MCF 10A (cell line): ENCODE measurements at regions not wholly inside any gene's neighbourhood (a gene's known extent, or its start where the extent isn't known, plus 50 kb on each side); places are given as distances from the start of the nearest gene placed in this dataset.

Experiments used
- BruUV-seq: library from RNA; stranded (reverse); fragments of 400-500 nt; replicated peaks from 2 replicates; lab custom pipeline; 2021; lab: Mats Ljungman, UMichigan
- CTCF ChIA-PET: fragments of 300-600 bp; sonication (Branson Sonifier 250); formaldehyde crosslinking; extraction: SDS; loops from one replicate; lab custom pipeline; 2021; ENCODE audit warnings: antibody characterized with exemption, inconsistent platforms; lab: Yijun Ruan, JAX
- POLR2A ChIA-PET: fragments of 300-600, 350-650 bp; sonication (Branson Sonifier 250); formaldehyde crosslinking; extraction: SDS; loops from one replicate; lab custom pipeline; 2020; ENCODE audit warnings: antibody characterized with exemption, inconsistent platforms; lab: Yijun Ruan, JAX
- DNase-seq: peaks from one replicate; pipeline ENCODE4 v3.0.0-alpha.2; 2018; ENCODE audit not compliant: unreplicated experiment
- H3K27ac Mint-ChIP-seq: one replicate; pipeline ENCODE4 v1.8.0; 2022; ENCODE audit warnings: mild to moderate bottlenecking, low read depth, mixed read lengths; ENCODE audit not compliant: unreplicated experiment
- H3K27me3 Mint-ChIP-seq: one replicate; pipeline ENCODE4 v1.8.0; 2022; ENCODE audit warnings: mixed read lengths; ENCODE audit not compliant: insufficient read depth, unreplicated experiment
- H3K36me3 Mint-ChIP-seq: one replicate; pipeline ENCODE4 v1.8.0; 2022; ENCODE audit warnings: mild to moderate bottlenecking, moderate library complexity, mixed read lengths; ENCODE audit not compliant: insufficient read depth, unreplicated experiment
- H3K4me1 Mint-ChIP-seq: one replicate; pipeline ENCODE4 v1.8.0; 2022; ENCODE audit warnings: mixed read lengths; ENCODE audit not compliant: insufficient read depth, unreplicated experiment
- H3K4me3 Mint-ChIP-seq: one replicate; pipeline ENCODE4 v1.8.0; 2022; ENCODE audit warnings: mild to moderate bottlenecking, moderate library complexity, mixed read lengths; ENCODE audit not compliant: unreplicated experiment
- H3K9me3 Mint-ChIP-seq: one replicate; pipeline ENCODE4 v1.8.0; 2022; ENCODE audit warnings: mixed read lengths; ENCODE audit not compliant: unreplicated experiment
- CTCF ChIP-seq: fragments of 200-600 bp; IDR thresholded peaks from one replicate; pipeline ENCODE4 v1.8.0; 2022; ENCODE audit warnings: antibody characterized with exemption, mild to moderate bottlenecking; ENCODE audit not compliant: unreplicated experiment
- intact Hi-C: fragments of 100-400 bp; cut with micrococcal nuclease; formaldehyde crosslinking; loops from 2 replicates; pipeline ENCODE4 v1.14.1; 2022

- intact Hi-C loops, result no loop called here
- Mint-ChIP-seq H3K4me3 (no peak overlapping the region), H3K4me1 (no peaks in the 10 kb centered on the region), H3K36me3 (no peaks in the 10 kb centered on the region), H3K27ac (no peak overlapping the region), H3K9me3 (no peaks in the 10 kb centered on the region), H3K27me3 (peaks cover 27% of the 10 kb centered on the region)
- no TSS peak for BruUV-seq
- no peak for DNase-seq
- ChIA-PET POLR2A (no interaction called here), CTCF (no interaction called here)
- no peak for TF ChIP-seq CTCF
Measured at GRCh38 chr21:34298534-34299167, 65.2 kb upstream of the KCNE2 start.

DNA sequence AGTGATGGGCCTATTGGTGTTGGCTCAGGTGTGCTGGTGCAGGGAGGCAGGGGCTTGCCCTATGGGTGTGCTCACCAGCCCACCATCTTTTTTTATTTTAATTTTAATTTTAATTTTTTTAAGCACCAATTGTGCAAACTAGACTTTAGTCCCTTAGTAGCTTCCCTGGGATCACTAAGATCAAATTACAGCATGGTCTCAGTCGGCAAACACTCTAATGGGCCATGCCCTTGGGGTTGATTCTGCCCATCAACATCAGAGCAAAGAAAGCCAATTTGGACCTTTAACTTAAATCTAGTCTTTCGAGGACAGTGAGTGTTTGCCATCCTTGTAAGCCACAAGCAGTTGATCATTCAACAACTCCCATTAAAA lies 64.7 kb upstream of the KCNE2 start:
- BruUV-seq, result no TSS peak
- H3K27ac Mint-ChIP-seq, result no peak overlapping the region
- ChIA-PET POLR2A (no interaction called here), CTCF (no interaction called here)
- no peak for TF ChIP-seq CTCF
- H3K9me3 Mint-ChIP-seq, result no peaks in the 10 kb centered on the region
- no peaks in the 10 kb centered on the region for H3K4me1 Mint-ChIP-seq
- intact Hi-C loops, result no loop called here
- H3K27me3 Mint-ChIP-seq, result peaks cover 32% of the 10 kb centered on the region
- H3K36me3 Mint-ChIP-seq, result no peaks in the 10 kb centered on the region
- no peak for DNase-seq
- no peak overlapping the region for H3K4me3 Mint-ChIP-seq

GRCh38 chr21:34302521-34302920 lies 61.3 kb upstream of the KCNE2 start:
- intact Hi-C loops, result no loop called here
- Mint-ChIP-seq H3K27me3 (peaks cover 45% of the 10 kb centered on the region), H3K9me3 (no peaks in the 10 kb centered on the region), H3K4me1 (no peaks in the 10 kb centered on the region), H3K27ac (no peak overlapping the region), H3K4me3 (no peak overlapping the region), H3K36me3 (no peaks in the 10 kb centered on the region)
- BruUV-seq, result no TSS peak
- DNase-seq, result no peak
- TF ChIP-seq CTCF, result no peak
- ChIA-PET POLR2A (no interaction called here), CTCF (interaction anchor here (1.1 kb wide), 1 partner anchor 12 kb away, joined by 4 read pairs; no protein-coding TSS in a partner anchor)

GRCh38 chr21:34305605-34306604 lies 57.9 kb upstream of the KCNE2 start:
- TF ChIP-seq CTCF, result no peak
- no peak for DNase-seq
- CTCF ChIA-PET, result no interaction called here
- POLR2A ChIA-PET, result no interaction called here
- Mint-ChIP-seq H3K27me3 (peaks cover 31% of the 10 kb centered on the region), H3K4me3 (no peak overlapping the region), H3K36me3 (no peaks in the 10 kb centered on the region), H3K4me1 (no peaks in the 10 kb centered on the region), H3K9me3 (no peaks in the 10 kb centered on the region), H3K27ac (no peak overlapping the region)
- no TSS peak for BruUV-seq
- intact Hi-C loops, result no loop called here
